PFSK-1 (cell line): ENCODE measurements at regions not wholly inside any gene's neighbourhood (a gene's known extent, or its start where the extent isn't known, plus 50 kb on each side); places are given as distances from the start of the nearest gene placed in this dataset.

Experiments used
- FOXP2 ChIP-seq: optimal IDR thresholded peaks from 2 replicates; pipeline ENCODE3; 2011; ENCODE audit warnings: borderline replicate concordance, control low read depth, inconsistent platforms; ENCODE audit not compliant: insufficient read depth; ENCODE audit errors: extremely low read length, extremely low read depth
- POLR2AphosphoS5 ChIP-seq: IDR thresholded peaks from 2 replicates; pipeline ENCODE4 v1.6.1; 2012; ENCODE audit warnings: low read depth, mild to moderate bottlenecking, control low read depth, low read length, moderate library complexity
- SIN3A ChIP-seq: IDR thresholded peaks from 2 replicates; pipeline ENCODE4 v1.6.1; 2012; ENCODE audit warnings: mild to moderate bottlenecking, low read length, moderate library complexity, borderline replicate concordance; ENCODE audit not compliant: insufficient read depth
- TAF1 ChIP-seq: IDR thresholded peaks from 2 replicates; pipeline ENCODE4 v1.6.1; 2012; ENCODE audit warnings: low read length, control low read depth, borderline replicate concordance; ENCODE audit not compliant: insufficient read depth
- TF ChIP-seq, protein P1 (sequence below), 2 experiments: IDR thresholded peaks; 2 replicates each; pipeline versions ENCODE4 v1.6.1 to v1.8.0; 2011 to 2012; ENCODE audit warnings: low read depth in 2 of 2, low read length in 2 of 2, control low read depth in 1 of 2, inconsistent platforms in 1 of 2, mild to moderate bottlenecking in 1 of 2, moderate library complexity in 1 of 2; ENCODE audit not compliant: insufficient read depth in 1 of 2

DNA sequence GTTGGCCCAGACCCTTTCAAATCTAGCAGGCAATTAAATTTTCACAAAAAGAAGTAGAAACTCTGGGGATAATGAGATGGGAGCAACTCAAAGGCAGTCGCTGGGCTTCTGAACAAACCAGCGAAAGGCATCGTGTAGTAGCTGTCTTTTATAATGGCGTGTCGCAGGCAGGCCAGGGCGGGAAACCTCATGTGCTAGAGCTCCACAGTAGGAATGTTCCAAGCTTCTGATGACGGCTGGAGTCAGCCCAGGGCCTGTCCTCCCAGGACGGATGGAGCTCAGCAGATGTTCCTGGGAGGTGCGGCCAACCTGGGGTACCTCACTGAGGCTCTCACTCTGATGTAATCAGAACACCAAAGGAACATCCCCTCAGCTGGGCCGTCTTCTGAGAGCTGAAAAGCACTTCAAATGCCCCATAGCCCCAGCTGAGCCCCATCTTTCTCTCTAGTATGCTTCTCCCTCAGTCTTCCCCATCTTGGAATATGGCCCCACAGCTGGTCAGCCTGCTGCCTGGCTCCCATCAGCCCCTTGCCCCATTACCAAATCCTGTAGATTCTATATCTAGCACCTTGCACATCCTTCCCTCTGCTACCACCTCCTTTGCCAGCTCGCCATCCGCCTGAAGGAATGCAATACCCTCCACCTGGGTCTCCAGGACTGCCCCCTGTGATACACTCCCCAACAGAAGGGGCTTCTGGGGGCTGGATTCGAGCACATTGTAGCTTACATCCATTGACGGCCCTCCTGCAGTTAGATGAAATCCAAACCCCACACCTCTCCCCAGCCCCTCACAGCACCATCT is 54.9 kb upstream of the ATP2B2 start:
- no peak for TF ChIP-seq SIN3A
- TF ChIP-seq, protein P1, sequence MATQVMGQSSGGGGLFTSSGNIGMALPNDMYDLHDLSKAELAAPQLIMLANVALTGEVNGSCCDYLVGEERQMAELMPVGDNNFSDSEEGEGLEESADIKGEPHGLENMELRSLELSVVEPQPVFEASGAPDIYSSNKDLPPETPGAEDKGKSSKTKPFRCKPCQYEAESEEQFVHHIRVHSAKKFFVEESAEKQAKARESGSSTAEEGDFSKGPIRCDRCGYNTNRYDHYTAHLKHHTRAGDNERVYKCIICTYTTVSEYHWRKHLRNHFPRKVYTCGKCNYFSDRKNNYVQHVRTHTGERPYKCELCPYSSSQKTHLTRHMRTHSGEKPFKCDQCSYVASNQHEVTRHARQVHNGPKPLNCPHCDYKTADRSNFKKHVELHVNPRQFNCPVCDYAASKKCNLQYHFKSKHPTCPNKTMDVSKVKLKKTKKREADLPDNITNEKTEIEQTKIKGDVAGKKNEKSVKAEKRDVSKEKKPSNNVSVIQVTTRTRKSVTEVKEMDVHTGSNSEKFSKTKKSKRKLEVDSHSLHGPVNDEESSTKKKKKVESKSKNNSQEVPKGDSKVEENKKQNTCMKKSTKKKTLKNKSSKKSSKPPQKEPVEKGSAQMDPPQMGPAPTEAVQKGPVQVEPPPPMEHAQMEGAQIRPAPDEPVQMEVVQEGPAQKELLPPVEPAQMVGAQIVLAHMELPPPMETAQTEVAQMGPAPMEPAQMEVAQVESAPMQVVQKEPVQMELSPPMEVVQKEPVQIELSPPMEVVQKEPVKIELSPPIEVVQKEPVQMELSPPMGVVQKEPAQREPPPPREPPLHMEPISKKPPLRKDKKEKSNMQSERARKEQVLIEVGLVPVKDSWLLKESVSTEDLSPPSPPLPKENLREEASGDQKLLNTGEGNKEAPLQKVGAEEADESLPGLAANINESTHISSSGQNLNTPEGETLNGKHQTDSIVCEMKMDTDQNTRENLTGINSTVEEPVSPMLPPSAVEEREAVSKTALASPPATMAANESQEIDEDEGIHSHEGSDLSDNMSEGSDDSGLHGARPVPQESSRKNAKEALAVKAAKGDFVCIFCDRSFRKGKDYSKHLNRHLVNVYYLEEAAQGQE (IDR thresholded peaks at IDR 0.05; ENCODE audit: insufficient read depth in 1 of 2, low read depth in 2 of 2, low read length in 2 of 2) = no peak

DNA sequence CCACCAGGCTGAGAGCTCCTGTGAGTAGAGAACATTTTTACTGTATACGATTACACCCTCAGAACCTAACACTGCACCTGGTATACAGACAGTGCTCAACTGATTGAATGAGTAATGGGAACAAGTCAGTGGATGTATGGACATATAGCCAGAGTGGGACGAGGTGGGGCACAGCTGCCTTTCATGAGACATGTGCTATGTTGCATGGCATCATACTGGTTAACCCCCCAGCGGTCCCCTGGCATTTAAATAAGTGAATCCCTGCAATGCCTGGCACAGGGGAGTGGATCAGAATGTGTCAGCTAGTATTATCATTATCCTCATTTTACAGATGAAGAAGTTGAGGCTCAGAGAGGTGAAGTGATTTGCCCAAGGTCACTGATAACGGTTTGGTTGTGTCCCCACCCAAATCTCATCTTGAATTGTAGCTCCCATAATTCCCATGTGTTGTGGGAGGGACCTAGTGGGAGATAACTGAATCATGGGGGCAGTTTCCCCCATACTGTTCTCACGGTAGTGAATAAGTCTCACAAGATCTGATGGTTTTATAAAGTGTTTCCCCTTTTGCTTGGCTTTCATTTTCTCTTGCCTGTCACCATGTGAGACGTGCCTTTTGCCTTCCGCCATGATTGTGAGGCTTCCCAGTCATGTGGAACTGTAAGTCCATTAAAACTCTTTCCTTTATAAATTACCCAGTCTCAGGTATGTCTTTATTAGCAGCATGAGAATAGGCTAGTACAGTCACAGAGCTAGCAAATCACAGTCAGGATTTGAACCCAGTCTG is 56.0 kb upstream of the ATP2B2 start:
- TF ChIP-seq, protein P1 (IDR thresholded peaks at IDR 0.05; ENCODE audit: insufficient read depth in 1 of 2, low read depth in 2 of 2, low read length in 2 of 2) = no peak
- TF ChIP-seq SIN3A = no peak
- TF ChIP-seq POLR2AphosphoS5 = no peak

DNA sequence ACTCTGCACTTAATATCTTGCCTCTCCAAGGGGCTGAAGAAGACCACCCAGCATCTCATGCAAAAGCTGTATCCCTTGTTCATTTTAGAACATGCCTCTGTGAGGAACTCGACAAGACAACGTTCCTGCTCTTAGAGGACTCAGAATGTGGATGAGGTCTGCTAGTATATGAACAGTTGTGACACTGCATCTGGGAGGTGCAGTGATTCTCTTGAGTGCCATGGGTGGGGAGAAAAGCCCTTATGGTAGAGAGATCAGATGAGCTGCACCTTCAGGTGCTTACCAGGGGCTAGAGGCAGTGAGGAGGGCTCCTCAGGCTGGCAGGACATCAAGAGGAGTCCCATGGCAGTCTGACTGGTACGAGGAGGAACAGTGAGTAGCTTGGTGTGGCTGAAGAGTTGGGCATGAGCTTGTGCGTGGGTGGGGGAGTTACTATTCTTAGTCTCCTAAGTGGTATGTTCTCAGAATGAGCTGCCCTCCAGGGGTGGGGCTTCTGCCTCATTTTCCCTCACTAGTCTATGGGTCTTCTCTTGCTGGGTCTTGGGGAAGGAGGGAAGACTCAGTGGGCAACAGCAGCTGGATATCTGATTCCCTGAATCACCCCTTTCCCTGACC is 56.7 kb upstream of the ATP2B2 start:
- TF ChIP-seq TAF1 (no peak), SIN3A (no peak), FOXP2 (no peak), POLR2AphosphoS5 (no peak)
- TF ChIP-seq, protein P1 (IDR thresholded peaks at IDR 0.05; ENCODE audit: insufficient read depth in 1 of 2, low read depth in 2 of 2, low read length in 2 of 2) = no peak

DNA sequence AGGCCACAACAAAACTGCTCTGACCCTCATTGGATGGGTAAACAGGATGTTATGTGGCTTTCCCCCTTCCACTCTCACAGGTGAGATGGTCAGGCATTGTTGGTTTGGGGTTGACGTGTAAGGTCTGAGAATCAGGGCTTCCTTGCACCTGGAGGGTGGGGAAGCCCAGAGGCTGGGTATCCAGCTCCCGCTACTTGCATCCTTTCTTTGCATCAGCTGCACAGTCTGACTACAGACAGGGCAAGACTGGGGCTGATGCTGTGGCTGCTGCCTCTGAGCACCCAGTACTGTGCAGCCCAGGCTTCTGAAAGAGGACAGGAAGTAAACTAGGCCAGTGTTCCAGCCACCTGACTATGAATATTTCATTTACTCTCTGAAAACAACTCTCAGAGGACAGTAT is 58.0 kb upstream of the ATP2B2 start:
- TF ChIP-seq, protein P1 (IDR thresholded peaks at IDR 0.05; ENCODE audit: insufficient read depth in 1 of 2, low read depth in 2 of 2, low read length in 2 of 2) = no peak
- TF ChIP-seq POLR2AphosphoS5 (no peak), TAF1 (no peak), SIN3A (no peak), FOXP2 (no peak)
